ENCODE measurements at regions not wholly inside any gene's neighbourhood (a gene's known extent, or its start where the extent isn't known, plus 50 kb on each side); places are given as distances from the start of the nearest gene placed in this dataset.

- no peak overlapping the region for H3K4me2 ChIP-seq (ENCODE audit: extremely low read depth, insufficient read depth, low read length)
- H3K9me3 ChIP-seq (ENCODE audit: control insufficient read depth, insufficient read depth, low read depth, low read length), result no peaks in the 10 kb centered on the region
- H2AFZ ChIP-seq (ENCODE audit: low read length), result no peak overlapping the region
- DNase-seq (ENCODE audit: low read depth in 2 of 2), result no peak
- no peaks in the 10 kb centered on the region for H4K20me1 ChIP-seq (ENCODE audit: control insufficient read depth, extremely low read depth, insufficient read depth, low read length)
- H3K79me2 ChIP-seq (ENCODE audit: control insufficient read depth, insufficient read depth, low read length), result no peaks in the 10 kb centered on the region
- peaks cover 8% of the 10 kb centered on the region for H3K4me1 ChIP-seq (ENCODE audit: control insufficient read depth, extremely low read depth, insufficient read depth, low read length)
- no peak for TF ChIP-seq EZH2 (IDR thresholded peaks at IDR 0.05; ENCODE audit: low read length, missing control alignments)
- no peak for TF ChIP-seq CTCF (conservative IDR thresholded peaks at IDR 0.05 in 1 of 2, IDR thresholded peaks at IDR 0.05 in 1 of 2; ENCODE audit: low read depth in 1 of 2, low read length in 2 of 2)
- no peak overlapping the region for H3K27ac ChIP-seq (ENCODE audit: insufficient read depth, low read length)
- no peaks in the 10 kb centered on the region for H3K36me3 ChIP-seq (ENCODE audit: control insufficient read depth, insufficient read depth, low read length)
- no peak overlapping the region for H3K9ac ChIP-seq (ENCODE audit: insufficient read depth, low read length)
- H3K4me3 ChIP-seq (replicated peaks in 1 of 4; ENCODE audit: control extremely low read depth in 1 of 4, insufficient read depth in 1 of 4, low read depth in 3 of 4, low read length in 4 of 4), result no peak overlapping the region
- peaks cover 3% of the 10 kb centered on the region for H3K27me3 ChIP-seq (ENCODE audit: control insufficient read depth, insufficient read depth, low read length)
These were observed 54.2 kb upstream of the MED9 start for GRCh38 chr17:17422641-17423040.

- TF ChIP-seq CTCF (conservative IDR thresholded peaks at IDR 0.05 in 1 of 2, IDR thresholded peaks at IDR 0.05 in 1 of 2; ENCODE audit: low read depth in 1 of 2, low read length in 2 of 2) (no peak), EZH2 (IDR thresholded peaks at IDR 0.05; ENCODE audit: low read length, missing control alignments) (no peak)
- H3K4me2 ChIP-seq (ENCODE audit: extremely low read depth, insufficient read depth, low read length), result no peak overlapping the region
- H3K4me1 ChIP-seq (ENCODE audit: control insufficient read depth, extremely low read depth, insufficient read depth, low read length), result peaks cover 8% of the 10 kb centered on the region
- H3K79me2 ChIP-seq (ENCODE audit: control insufficient read depth, insufficient read depth, low read length), result no peaks in the 10 kb centered on the region
- no peak overlapping the region for H3K27ac ChIP-seq (ENCODE audit: insufficient read depth, low read length)
- H4K20me1 ChIP-seq (ENCODE audit: control insufficient read depth, extremely low read depth, insufficient read depth, low read length), result no peaks in the 10 kb centered on the region
- no peak overlapping the region for H2AFZ ChIP-seq (ENCODE audit: low read length)
- H3K36me3 ChIP-seq (ENCODE audit: control insufficient read depth, insufficient read depth, low read length), result no peaks in the 10 kb centered on the region
- H3K4me3 ChIP-seq (replicated peaks in 1 of 4; ENCODE audit: control extremely low read depth in 1 of 4, insufficient read depth in 1 of 4, low read depth in 3 of 4, low read length in 4 of 4), result no peak overlapping the region
- no peaks in the 10 kb centered on the region for H3K9me3 ChIP-seq (ENCODE audit: control insufficient read depth, insufficient read depth, low read depth, low read length)
- DNase-seq (ENCODE audit: low read depth in 2 of 2), result no peak
- H3K27me3 ChIP-seq (ENCODE audit: control insufficient read depth, insufficient read depth, low read length), result peaks cover 3% of the 10 kb centered on the region
- no peak overlapping the region for H3K9ac ChIP-seq (ENCODE audit: insufficient read depth, low read length)
These were observed 53.1 kb upstream of the MED9 start for GRCh38 chr17:17423656-17424055.

- H3K9me3 ChIP-seq (ENCODE audit: control insufficient read depth, insufficient read depth, low read depth, low read length), result no peaks in the 10 kb centered on the region
These were observed 52.2 kb upstream of the MED9 start for GRCh38 chr17:17424552-17424951.

More at GRCh38 chr17:17424552-17424951, 52.2 kb upstream of the MED9 start:
- H3K79me2 ChIP-seq (ENCODE audit: control insufficient read depth, insufficient read depth, low read length), result no peaks in the 10 kb centered on the region
- H3K36me3 ChIP-seq (ENCODE audit: control insufficient read depth, insufficient read depth, low read length), result no peaks in the 10 kb centered on the region
- H3K27me3 ChIP-seq (ENCODE audit: control insufficient read depth, insufficient read depth, low read length), result peaks cover 3% of the 10 kb centered on the region
- TF ChIP-seq EZH2 (IDR thresholded peaks at IDR 0.05; ENCODE audit: low read length, missing control alignments), result no peak
- TF ChIP-seq CTCF (conservative IDR thresholded peaks at IDR 0.05 in 1 of 2, IDR thresholded peaks at IDR 0.05 in 1 of 2; ENCODE audit: low read depth in 1 of 2, low read length in 2 of 2), result no peak
- H3K4me2 ChIP-seq (ENCODE audit: extremely low read depth, insufficient read depth, low read length), result no peak overlapping the region
- no peak for DNase-seq (ENCODE audit: low read depth in 2 of 2)
- no peak overlapping the region for H3K9ac ChIP-seq (ENCODE audit: insufficient read depth, low read length)
- H4K20me1 ChIP-seq (ENCODE audit: control insufficient read depth, extremely low read depth, insufficient read depth, low read length), result no peaks in the 10 kb centered on the region
- no peak overlapping the region for H3K4me3 ChIP-seq (replicated peaks in 1 of 4; ENCODE audit: control extremely low read depth in 1 of 4, insufficient read depth in 1 of 4, low read depth in 3 of 4, low read length in 4 of 4)
- no peak overlapping the region for H3K27ac ChIP-seq (ENCODE audit: insufficient read depth, low read length)
- H3K4me1 ChIP-seq (ENCODE audit: control insufficient read depth, extremely low read depth, insufficient read depth, low read length), result peaks cover 8% of the 10 kb centered on the region
- no peak overlapping the region for H2AFZ ChIP-seq (ENCODE audit: low read length)

Measured in fibroblast of lung (primary cell).